Stomach (tissue), 4 donors: ENCODE measurements at regions not wholly inside any gene's neighbourhood (a gene's known extent, or its start where the extent isn't known, plus 50 kb on each side); places are given as distances from the start of the nearest gene placed in this dataset.

Experiments
- CTCF ChIP-seq, 7 experiments: fragments of 450-650 bp in 4 of 7; fragments of 200-600 bp in 3 of 7; sonication (generic) in 3 of 7; IDR thresholded peaks; one replicate each; pipeline ENCODE4 v1.5.1; 2016 to 2019; ENCODE audit warnings: antibody characterized with exemption in 7 of 7, control low read depth in 2 of 7, mild to moderate bottlenecking in 1 of 7
- POLR2A ChIP-seq, 4 donors: fragments of 450-650 bp; IDR thresholded peaks; one replicate each; pipeline ENCODE4 v1.6.1; 2016; ENCODE audit warnings: antibody characterized with exemption in 4 of 4, control low read depth in 2 of 4, mild to moderate bottlenecking in 1 of 4, moderate library complexity in 1 of 4
- POLR2AphosphoS5 ChIP-seq, 3 donors: sonication (generic); formaldehyde crosslinking; IDR thresholded peaks; one replicate each; pipeline ENCODE4 v1.6.1; 2016; ENCODE audit warnings: antibody characterized with exemption in 3 of 3

GRCh38 chr11:128283451-128283850, 303.9 kb downstream of the ETS1 start:
- no peak for TF ChIP-seq CTCF (IDR thresholded peaks at IDR 0.05)
- no peak for TF ChIP-seq POLR2AphosphoS5 (IDR thresholded peaks at IDR 0.05)
- TF ChIP-seq POLR2A (IDR thresholded peaks at IDR 0.05): no peak
